HG03135 (cell line): ENCODE measurements at regions not wholly inside any gene's neighbourhood (a gene's known extent, or its start where the extent isn't known, plus 50 kb on each side); places are given as distances from the start of the nearest gene placed in this dataset.

ENCODE experiments used
- ATAC-seq: cut with Tn5 transposase; IDR thresholded peaks from one replicate; pipeline ENCODE4 v1.9.1; 2021; ENCODE audit warnings: mild to moderate bottlenecking, moderate library complexity; ENCODE audit not compliant: unreplicated experiment

DNA sequence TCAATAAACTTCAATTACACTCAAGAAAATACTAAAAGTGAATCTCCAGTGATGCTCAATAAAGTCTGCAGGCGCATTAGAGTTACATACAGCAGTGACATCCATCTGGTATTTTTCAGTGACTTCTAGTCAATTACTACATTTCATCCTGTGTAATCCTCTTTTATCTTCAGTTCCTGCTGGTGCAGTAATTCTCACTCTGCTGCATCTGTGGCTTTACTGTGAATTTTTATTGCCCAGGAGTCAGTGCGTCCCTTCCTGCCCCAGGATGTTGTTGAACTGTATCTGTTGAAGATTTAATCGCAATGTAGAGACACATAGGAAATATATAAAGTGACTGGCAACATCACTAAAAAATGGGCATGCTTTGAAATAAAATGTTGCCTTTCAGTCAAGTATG is 196.3 kb upstream of the TMTC4 start:
- no peak for ATAC-seq

DNA sequence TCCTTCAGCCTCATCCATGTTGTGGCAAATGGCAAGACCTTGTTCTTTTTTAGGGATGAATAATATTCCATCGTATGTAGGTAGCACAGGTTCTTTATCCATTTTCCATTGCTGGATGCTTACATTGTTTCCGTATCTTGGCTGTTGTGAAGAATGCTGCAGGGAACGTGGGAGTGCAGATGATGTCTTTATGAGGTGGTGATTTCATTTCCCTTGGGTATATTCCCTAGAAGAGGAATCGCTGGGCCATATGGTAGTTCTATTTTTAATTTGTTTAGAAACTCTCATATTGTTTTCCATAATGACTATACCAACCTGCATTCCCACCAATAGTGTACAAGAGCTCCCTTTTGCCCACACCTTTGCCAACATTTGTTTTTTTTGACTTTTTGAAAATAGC is 186.3 kb upstream of the TMTC4 start:
- no peak for ATAC-seq

DNA sequence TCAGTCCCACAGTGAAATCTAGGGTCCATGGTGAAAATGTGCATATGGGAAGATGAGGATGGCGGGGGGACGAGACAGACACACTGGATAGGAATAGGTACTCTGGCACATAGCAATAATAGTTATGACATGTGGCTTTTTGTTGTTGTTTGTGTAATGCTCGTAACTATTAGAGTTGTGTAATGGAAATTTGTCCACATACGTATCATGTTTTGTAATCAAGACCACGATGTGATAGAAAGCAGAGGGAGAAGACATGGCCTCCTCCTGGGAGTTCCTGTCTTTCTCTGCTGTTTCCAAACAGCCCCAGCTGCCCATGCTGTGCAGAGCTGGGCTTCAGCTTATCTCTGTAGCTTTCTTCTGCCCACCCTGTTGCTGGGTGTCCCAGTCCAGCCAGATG is 185.3 kb upstream of the TMTC4 start:
- no peak for ATAC-seq

DNA sequence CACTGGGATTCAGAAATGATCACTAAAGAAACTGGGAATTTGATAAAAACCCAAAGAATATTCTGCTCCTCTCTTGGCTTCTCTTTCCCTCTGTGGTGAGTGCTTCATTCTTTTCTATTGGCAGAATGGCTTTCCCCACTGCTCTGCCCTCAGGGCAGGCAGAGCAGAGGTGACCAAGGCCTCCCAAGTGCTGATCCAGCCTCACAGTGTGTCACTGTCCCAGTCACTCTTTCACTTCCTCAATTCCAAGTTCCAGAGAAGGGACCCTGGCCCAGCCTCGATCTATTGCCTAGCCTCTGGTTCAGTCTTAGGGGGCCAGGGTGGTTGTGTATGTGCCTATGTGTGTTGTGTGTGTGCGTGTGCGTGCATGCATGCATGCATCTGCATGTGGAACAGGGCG is 180.6 kb upstream of the TMTC4 start:
- no peak for ATAC-seq

DNA sequence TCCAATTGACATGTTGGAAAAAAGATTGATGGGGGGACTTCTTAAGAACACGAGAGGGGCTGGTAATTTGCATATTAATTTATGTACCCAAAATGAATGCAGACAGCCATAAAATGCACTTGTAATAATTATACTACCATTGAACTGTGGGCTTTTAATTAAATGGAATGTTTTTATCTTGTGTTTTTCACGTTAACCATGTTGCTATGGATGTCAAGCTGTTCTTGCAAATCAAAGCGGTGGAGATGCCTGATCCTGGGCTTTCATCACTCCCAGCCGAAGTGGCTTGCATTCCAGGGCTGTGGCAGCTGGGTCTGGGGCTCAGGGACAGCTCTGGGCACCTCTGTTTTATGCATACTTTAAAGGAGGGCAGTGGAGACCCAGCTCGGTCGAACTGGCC is 179.4 kb upstream of the TMTC4 start:
- ATAC-seq: no peak

DNA sequence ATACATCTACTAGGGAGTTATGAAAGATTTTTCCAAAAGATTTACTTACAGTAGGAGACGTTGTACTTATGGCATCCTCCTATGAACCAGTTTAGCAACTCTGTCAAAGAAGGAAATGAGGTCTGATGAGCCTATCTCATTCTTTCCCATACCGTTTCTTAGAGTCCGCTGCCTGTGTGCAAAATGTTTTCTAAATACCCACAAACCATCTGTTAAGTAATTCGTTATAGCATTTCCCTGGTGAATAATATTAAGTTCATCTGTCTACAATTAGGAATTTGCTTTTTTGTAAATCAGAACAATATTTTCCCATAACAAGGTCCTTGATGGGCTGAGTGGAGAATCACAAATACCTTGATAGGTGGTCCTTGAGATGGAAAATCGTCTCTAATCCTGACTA is 178.8 kb upstream of the TMTC4 start:
- ATAC-seq: no peak

DNA sequence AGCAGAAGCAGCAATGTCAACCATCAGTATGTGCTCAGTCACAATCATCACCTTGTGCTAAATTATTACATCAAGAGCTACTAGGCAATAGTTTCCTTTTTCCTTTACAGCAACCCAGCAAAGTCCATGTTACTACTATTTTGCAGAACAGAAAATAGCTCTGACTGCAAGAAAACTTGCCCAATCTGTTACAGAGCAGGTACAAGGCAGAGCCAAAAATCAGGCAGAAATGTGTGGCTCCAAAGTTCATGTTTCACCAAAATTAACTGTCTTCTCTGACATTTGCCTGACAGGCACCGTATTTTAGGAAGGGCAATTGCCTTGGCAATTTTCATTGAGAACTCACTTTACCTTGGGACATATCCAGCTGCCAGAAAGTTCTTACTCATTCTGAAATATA is 177.6 kb upstream of the TMTC4 start:
- no peak for ATAC-seq

DNA sequence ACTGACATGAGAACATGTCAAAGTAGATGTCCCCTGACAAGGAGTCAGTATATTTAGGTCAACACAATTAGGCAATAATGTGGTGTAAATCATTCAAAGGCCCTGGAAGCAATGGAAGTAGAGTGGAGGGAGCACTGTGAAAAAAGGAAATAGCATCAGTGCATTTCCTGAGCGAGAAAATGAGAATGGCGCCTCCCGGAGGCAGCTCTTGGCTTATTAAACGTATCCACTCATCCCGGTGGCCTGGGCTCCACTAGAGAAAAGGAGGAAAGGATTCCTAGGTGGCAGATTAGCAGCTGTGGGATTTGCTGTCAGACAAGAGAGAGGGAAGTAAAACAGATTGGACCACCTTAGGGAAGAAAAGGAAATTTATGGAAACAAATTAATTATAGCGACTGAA is 173.7 kb upstream of the TMTC4 start:
- ATAC-seq: no peak

DNA sequence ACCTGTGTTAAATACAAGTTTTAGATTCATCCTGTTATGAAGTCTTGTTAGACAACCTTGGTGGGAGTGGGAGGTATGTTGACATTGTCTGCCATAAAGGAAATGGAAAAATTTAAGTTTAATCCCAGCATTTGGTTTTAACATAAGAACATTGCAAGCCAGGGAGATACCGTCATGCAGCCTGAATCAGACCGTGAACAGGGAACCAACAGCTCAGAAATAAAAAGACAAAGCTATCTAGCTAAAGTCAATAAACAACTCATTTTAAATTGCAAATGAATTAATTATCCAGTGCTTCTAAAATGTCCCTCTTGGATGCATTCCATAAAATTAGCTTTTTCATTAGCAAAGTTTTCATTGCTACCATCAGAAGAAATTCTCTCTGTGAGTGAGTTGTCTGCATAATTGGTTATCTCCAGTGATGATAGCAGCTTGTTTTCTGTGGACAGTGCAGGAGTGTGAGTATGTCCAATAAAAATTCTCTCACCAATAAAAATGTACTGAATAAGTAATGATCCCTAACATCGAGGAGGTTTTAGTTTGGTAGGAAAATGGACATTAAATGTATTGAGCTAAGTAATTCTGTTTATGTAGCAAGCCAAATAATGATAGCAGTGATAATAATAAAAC is 170.6 kb upstream of the TMTC4 start:
- ATAC-seq: no peak

DNA sequence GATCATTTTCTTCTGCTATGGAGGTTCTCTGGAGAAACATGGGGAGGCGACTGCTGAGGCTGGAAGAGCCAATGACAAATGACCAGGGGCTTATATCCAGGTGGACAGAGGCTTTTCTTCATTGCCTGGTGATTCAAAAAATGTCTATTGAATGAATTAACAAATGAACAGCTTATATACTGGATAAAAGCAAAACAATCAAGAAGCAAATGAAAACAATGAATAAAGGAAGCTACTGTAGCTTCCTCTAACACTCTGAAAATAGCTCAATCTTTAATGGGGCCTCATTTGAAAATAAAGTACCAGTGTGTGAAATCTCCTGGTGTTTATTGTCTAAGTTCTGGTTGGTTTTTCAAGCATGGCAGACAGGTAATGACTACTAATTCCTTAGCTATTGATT is 167.5 kb upstream of the TMTC4 start:
- ATAC-seq: no peak

DNA sequence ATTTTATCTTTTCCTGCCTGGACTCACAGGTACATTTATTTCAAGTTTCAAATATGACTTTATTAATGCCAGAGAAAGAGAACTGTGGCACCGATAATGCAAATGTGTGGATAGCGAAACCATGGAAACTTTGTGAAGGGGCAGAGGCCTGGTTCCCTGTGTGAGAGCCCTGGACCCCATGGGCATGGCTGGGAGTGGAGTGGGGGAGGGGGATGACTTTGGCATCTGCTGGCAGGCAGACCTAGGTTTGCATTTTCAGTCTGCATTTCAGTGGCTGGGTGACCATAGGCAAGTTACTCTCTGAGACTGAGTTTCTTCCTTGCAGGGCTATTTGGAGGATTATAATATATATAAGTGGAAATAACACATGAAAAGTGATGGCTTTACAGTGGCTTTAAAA is 163.8 kb upstream of the TMTC4 start:
- no peak for ATAC-seq

DNA sequence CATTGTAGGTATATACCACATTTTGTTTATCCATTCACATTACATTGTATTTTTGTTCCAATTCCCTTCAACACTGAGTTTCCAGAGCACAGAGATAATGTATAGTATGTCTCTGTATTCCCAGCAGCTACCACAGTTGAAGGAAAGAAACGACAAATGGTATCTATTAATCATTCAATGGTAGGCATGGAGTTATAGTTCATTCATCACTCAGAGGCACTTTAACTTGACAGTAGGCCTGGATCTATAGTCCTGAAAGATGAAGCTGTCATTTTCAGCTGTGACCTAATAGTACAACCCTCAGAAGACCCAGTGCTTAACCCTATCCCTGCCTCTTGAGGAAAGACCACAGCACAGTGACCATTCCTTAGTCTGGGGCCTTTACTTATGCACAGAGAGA is 163.0 kb upstream of the TMTC4 start:
- ATAC-seq: no peak

DNA sequence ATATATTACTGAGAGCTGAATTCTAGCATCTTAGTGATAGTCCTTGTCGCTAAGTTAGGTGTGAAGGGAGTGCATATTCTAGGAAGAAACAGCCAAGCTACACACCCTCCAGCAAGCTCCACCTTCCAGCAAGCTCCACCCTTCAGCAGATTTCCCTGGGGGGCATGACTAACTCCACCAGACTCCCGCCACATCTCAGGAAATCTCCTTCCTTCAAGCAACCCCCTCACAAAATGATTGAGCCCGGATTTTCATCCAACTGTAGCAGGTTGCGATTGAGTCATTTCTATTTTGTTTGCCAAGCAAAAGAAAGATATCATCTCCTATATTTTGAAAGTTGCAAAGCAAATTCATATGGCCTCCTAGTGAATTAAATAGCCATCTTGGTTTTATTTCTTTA is 162.1 kb upstream of the TMTC4 start:
- ATAC-seq: no peak

DNA sequence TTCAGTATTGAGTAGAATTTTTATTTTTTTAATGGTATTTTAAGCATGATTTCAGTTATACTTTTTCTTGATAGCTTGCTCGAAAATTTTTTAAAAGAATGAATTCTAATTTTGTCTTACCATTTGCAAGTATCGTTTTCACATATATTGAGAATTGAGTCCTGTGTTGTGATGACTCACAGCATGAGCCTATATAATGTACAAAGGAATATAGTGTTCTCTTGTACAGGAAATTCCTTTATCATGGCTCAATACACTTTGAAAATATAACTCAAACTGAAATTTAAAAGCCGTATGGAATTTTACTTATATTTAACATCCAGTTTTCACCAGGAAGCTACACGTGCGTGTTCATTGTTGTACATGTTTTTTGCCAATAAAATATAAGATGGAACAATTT is 161.1 kb upstream of the TMTC4 start:
- ATAC-seq: no peak

DNA sequence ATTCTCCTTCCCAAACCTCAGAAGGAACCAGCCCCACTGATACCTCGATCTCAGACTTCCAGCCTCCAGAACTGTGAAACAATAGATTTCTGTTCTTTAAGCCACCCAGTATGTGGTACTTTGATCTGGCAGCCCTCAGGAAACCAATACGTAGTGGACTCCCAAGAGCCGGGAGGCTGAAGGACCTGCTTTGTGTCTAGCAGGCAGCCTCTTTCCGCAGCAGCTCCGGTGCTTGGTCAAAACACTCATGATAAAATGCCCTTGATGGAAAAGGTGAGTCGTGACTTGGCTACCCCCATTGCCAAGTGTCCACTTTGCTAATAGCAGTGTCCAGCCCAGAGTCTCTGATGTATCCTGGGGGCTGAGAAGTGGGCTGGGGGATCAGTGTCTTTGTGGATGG is 158.8 kb upstream of the TMTC4 start:
- no peak for ATAC-seq

DNA sequence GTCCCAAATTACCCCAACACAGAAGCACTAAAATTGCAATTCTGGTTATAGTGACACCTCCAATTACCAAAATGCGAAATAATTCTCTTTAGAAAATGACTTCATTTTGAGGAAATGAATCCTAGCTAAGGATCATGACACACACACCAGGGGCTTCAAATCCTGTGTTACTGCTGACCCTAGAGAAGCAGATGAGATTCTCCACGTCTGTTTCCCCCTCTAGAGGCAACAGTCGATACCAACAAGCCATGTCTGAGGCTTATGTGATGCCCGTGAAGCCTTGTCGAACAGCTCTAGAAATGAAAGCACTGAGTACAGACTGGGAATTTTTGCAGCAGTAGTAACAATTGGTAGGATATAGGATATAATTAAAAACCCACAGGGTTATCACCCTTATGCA is 153.6 kb upstream of the TMTC4 start:
- no peak for ATAC-seq

DNA sequence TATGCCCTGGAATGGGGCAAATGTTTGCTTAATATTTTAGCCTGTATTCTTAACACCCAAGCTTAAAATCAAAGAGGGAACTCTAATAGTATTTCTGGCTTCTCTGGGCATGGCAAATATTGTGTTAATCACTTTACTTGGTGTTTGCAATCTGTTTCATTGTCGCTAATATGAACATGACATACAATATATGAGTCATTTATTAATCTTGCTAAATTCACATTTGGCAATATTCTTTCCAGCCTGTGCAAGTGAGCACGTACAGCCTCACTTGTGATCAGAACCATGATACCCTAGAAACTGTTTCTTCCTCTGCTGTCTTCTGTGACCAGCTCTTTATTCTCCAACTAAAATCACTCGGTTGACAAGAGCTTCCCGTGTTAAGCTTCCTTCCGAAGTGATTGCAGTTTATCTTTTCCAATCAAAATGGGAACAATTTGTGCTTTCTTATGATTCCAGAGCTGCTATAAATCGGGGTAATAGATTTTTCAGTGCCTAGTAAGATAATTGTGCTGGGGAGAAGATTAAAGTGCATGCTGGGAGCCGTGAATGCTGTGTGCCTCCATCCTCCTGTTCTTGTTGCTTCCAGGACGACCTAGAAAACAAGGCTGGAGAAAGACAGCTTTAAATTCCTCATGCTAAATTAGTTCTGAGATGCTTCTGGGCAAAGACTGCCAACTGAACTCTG is 153.0 kb upstream of the TMTC4 start:
- ATAC-seq: no peak

DNA sequence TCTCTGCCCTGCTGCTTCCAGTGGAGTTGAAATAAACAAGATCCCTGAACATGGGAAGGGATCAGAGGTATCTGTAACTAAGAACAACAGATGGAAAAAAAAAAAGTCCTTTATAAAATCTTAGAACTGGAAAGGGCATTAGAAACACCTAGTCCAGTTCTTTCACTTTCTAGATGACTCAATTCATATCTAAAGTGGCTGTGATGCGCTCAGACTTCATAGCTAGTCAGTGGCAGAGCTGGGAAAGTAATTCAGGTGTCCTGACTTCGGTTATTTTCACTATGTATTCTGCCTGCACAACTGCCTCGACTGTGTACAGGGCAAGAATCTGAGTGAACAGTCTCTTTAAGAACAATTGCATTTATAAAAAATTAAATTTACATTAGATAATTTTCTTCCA is 151.8 kb upstream of the TMTC4 start:
- ATAC-seq: no peak

DNA sequence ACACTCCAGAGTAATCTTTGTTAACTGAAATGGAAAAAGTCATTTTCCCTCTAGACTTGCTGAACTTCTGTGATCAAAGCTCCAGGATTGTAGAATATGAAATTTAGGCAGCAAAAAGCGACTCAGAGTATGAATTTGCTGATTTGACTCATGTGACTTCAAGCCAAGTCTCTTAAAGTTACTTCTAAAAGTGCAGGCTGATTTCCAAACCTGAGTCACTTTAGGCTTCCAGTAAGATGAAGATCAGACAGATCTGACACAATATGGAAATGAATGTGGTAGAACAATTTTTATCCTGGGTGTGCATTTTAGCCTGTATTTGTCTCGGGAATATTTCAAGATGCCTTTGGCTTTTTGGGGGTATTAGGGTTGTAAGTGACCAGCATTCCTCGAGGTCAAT is 151.0 kb upstream of the TMTC4 start:
- no peak for ATAC-seq

DNA sequence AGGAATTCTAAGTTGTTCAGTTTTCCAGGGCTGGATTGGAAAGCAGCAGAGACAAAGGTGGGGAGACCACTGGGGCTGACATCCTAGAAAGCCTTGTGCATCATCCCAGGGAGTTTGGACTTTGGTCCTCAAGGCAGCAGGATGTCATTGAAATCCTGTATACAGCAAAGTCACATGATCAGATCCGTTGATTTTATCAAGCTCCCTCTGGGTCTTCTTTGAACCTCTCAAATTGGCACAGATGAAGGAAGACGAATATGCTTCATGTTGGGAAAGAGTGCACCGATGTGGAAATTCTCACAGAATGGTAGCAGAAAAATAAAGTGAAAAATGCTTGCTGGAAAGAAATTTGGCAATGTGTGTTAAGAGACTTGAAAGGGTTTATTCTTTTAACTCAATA is 149.8 kb upstream of the TMTC4 start:
- no peak for ATAC-seq

DNA sequence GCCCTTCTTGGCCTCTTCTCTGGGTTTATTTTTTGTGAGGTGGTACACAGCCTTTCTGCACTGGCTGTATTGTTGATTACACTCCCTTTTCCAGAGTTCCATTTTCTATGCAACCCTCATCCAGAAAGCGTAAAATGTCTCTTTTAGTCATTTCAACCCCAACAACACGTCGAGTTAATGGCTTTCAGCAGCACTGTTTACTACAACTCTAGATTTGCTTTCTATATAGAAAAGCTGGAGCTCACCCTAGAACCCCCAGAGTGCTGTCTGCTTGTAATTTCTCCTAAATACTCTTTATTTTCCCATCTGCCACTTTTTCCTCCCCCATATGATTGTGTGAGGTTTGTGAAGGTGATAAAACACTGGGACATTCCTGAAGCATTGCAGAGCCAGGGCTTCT is 148.9 kb upstream of the TMTC4 start:
- ATAC-seq: no peak

DNA sequence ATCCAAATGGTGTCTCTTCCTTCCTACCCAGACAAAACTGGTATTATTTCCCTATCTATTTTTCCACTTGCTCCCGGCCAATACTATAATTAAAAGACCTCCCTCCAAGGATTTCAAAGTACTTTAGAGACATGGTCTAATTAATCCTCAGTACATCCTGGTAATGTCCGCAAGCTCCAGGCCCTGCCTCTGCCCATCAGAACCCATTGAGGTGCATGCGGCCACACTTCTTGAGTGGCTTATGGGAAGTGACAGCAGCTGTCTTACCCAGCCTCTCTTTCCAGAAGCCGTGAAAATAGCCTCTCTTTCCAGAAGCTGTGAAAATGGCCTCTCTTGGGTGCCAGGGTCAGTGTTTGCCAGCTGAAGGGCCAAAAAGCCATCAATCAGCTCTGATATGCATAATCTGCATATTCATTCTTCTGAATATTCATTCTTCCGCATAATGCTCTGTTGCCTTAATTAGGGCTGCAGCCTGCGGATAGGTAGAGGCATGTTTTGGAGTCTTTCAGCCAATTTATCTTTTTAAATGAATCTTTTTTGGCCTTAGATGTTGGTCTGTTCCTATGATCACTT is 148.4 kb upstream of the TMTC4 start:
- no peak for ATAC-seq

DNA sequence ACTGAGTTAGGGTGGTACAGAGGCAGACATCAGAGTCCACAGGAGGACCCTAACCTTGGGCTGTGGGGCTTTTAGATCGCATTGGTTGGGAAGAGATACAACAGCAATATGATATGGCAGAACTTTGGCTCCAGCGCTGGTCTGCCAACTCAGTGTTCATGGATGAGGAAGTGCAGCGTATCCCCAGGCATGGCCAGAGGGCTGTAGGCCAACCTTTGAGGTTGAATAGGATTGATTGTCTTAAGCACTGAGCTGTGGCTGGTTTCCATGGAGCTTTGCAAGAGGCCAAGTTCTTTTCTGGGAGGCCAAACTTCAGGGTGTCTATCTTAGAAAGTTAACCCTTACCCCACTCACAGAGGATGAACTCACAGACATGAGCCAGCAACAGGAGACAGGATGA is 144.1 kb upstream of the TMTC4 start:
- no peak for ATAC-seq
